Muscle of leg (tissue), 3 donors: ENCODE measurements at regions not wholly inside any gene's neighbourhood (a gene's known extent, or its start where the extent isn't known, plus 50 kb on each side); places are given as distances from the start of the nearest gene placed in this dataset.
"Not testable (repeated sequence)": the region's sequence is repeated elsewhere in the genome, so short reads cannot be mapped to it uniquely, and the experiment has no call there.

Source experiments
- DNase-seq: peaks from one replicate; pipeline ENCODE4 v3.0.0; 2013
- H3K27ac ChIP-seq: one replicate; pipeline ENCODE4 v1.5.1; 2013; ENCODE audit warnings: mild to moderate bottlenecking, low read length, control low read depth
- H3K27me3 ChIP-seq: one replicate; pipeline ENCODE4 v1.6.1; 2013; ENCODE audit warnings: low read length; ENCODE audit not compliant: control insufficient read depth, insufficient read depth
- H3K36me3 ChIP-seq: one replicate; pipeline ENCODE4 v1.6.1; 2013; ENCODE audit warnings: low read length; ENCODE audit not compliant: control insufficient read depth, insufficient read depth
- H3K4me1 ChIP-seq: one replicate; pipeline ENCODE4 v1.6.1; 2013; ENCODE audit warnings: low read length; ENCODE audit not compliant: control insufficient read depth, insufficient read depth
- H3K4me3 ChIP-seq: one replicate; pipeline ENCODE4 v1.5.1; 2013; ENCODE audit warnings: low read length, control low read depth
- H3K9me3 ChIP-seq: replicated peaks from 2 replicates; pipeline ENCODE4 v1.6.1; 2013; ENCODE audit warnings: low read depth, low read length; ENCODE audit not compliant: control insufficient read depth
- WGBS: methylation state at CpG from one replicate; pipeline ENCODE4 v1.1.5; 2013; ENCODE audit warnings: missing lambda C conversion rate; ENCODE audit not compliant: insufficient coverage; 5-methylcytosine and 5-hydroxymethylcytosine counted together

GRCh38 chr13:48823526-48823925 is 152.2 kb upstream of the FNDC3A start:
- not testable (repeated sequence) for H3K36me3 ChIP-seq, H3K27ac ChIP-seq, H3K27me3 ChIP-seq, H3K9me3 ChIP-seq, DNase-seq, H3K4me3 ChIP-seq, H3K4me1 ChIP-seq
- 91% methylated on average over 4 of the region's 9 CpGs for WGBS

- H3K27ac ChIP-seq: no peak overlapping the region
- no peaks in the 10 kb centered on the region for H3K4me1 ChIP-seq
- no peaks in the 10 kb centered on the region for H3K27me3 ChIP-seq
- H3K9me3 ChIP-seq: peaks cover 2% of the 10 kb centered on the region
- no peaks in the 10 kb centered on the region for H3K36me3 ChIP-seq
- WGBS: 67% methylated on average over 1 of the region's 2 CpGs
- H3K4me3 ChIP-seq: no peak overlapping the region
- DNase-seq: no peak
Measured at GRCh38 chr13:48826039-48826438, 149.7 kb upstream of the FNDC3A start.

GRCh38 chr13:48826922-48827454 is 148.7 kb upstream of the FNDC3A start:
- not testable (repeated sequence) for DNase-seq, H3K4me3 ChIP-seq, H3K9me3 ChIP-seq, H3K27me3 ChIP-seq, H3K27ac ChIP-seq, H3K36me3 ChIP-seq, H3K4me1 ChIP-seq
- WGBS: no CpG with 5 or more reads among the region's 2 CpGs

GRCh38 chr13:48827709-48828108 is 148.0 kb upstream of the FNDC3A start:
- Histone ChIP-seq H3K4me3 (no peak overlapping the region), H3K36me3 (no peaks in the 10 kb centered on the region), H3K27ac (no peak overlapping the region), H3K4me1 (no peaks in the 10 kb centered on the region), H3K27me3 (no peaks in the 10 kb centered on the region), H3K9me3 (peaks cover 2% of the 10 kb centered on the region)
- no peak for DNase-seq
- WGBS: no CpG with 5 or more reads among the region's 2 CpGs

- Histone ChIP-seq H3K36me3 (no peaks in the 10 kb centered on the region), H3K4me3 (no peak overlapping the region), H3K9me3 (peaks cover 2% of the 10 kb centered on the region), H3K4me1 (no peaks in the 10 kb centered on the region), H3K27me3 (no peaks in the 10 kb centered on the region), H3K27ac (no peak overlapping the region)
- WGBS: 40% methylated on average over 1 of the region's 2 CpGs
- DNase-seq: no peak
Measured at GRCh38 chr13:48828962-48829411, 146.7 kb upstream of the FNDC3A start.

- Histone ChIP-seq H3K4me1 (no peaks in the 10 kb centered on the region), H3K27ac (no peak overlapping the region), H3K4me3 (no peak overlapping the region), H3K27me3 (no peaks in the 10 kb centered on the region), H3K36me3 (no peaks in the 10 kb centered on the region), H3K9me3 (peaks cover 2% of the 10 kb centered on the region)
- no peak for DNase-seq
- no CpG with 5 or more reads among the region's 1 CpG for WGBS
Measured at GRCh38 chr13:48829536-48829935, 146.2 kb upstream of the FNDC3A start.

GRCh38 chr13:48831248-48831647 is 144.5 kb upstream of the FNDC3A start:
- Histone ChIP-seq H3K27ac (no peak overlapping the region), H3K4me3 (no peak overlapping the region), H3K9me3 (peaks cover 2% of the 10 kb centered on the region), H3K4me1 (no peaks in the 10 kb centered on the region), H3K27me3 (no peaks in the 10 kb centered on the region), H3K36me3 (no peaks in the 10 kb centered on the region)
- whole genome bisulfite sequencing: no CpG with 5 or more reads among the region's 7 CpGs
- DNase-seq: no peak

- Histone ChIP-seq H3K9me3 (no peaks in the 10 kb centered on the region), H3K4me3 (no peak overlapping the region), H3K4me1 (no peaks in the 10 kb centered on the region), H3K27me3 (no peaks in the 10 kb centered on the region), H3K36me3 (no peaks in the 10 kb centered on the region), H3K27ac (no peak overlapping the region)
- no peak for DNase-seq
- no CpG with 5 or more reads among the region's 3 CpGs for WGBS
Measured at GRCh38 chr13:48833412-48833811, 142.3 kb upstream of the FNDC3A start.

- not testable (repeated sequence) for DNase-seq, H3K4me3 ChIP-seq, H3K36me3 ChIP-seq, H3K9me3 ChIP-seq, H3K27ac ChIP-seq, H3K4me1 ChIP-seq, H3K27me3 ChIP-seq
- 100% methylated on average over 3 of the region's 5 CpGs for WGBS
Measured at GRCh38 chr13:48835326-48835725, 140.4 kb upstream of the FNDC3A start.

- Histone ChIP-seq H3K4me1 (no peaks in the 10 kb centered on the region), H3K27ac (no peak overlapping the region), H3K9me3 (no peaks in the 10 kb centered on the region), H3K36me3 (no peaks in the 10 kb centered on the region), H3K4me3 (no peak overlapping the region), H3K27me3 (no peaks in the 10 kb centered on the region)
- DNase-seq: no peak
- no CpG with 5 or more reads among the region's 5 CpGs for WGBS
Measured at GRCh38 chr13:48838193-48838973, 137.3 kb upstream of the FNDC3A start.
